Chondrocyte (in vitro differentiated cells): ENCODE measurements at regions not wholly inside any gene's neighbourhood (a gene's known extent, or its start where the extent isn't known, plus 50 kb on each side); places are given as distances from the start of the nearest gene placed in this dataset.

ENCODE experiments used
- DNase-seq: peaks from one replicate; pipeline ENCODE4 v3.0.0; 2021; ENCODE audit warnings: mixed read lengths, low spot score
- H3K27ac Mint-ChIP-seq: one replicate; pipeline ENCODE4 v1.8.0; 2021; ENCODE audit warnings: mild to moderate bottlenecking, moderate library complexity, mixed read lengths; ENCODE audit not compliant: unreplicated experiment
- H3K27me3 Mint-ChIP-seq: 2 replicates; pipeline ENCODE4 v1.8.0; 2021; ENCODE audit warnings: low read depth, mixed read lengths
- H3K36me3 Mint-ChIP-seq: 2 replicates; pipeline ENCODE4 v1.8.0; 2021; ENCODE audit warnings: low read depth, mixed read lengths
- H3K4me1 Mint-ChIP-seq: 2 replicates; pipeline ENCODE4 v1.8.0; 2021; ENCODE audit warnings: low read depth, mild to moderate bottlenecking, mixed read lengths
- H3K4me3 Mint-ChIP-seq: one replicate; pipeline ENCODE4 v1.8.0; 2021; ENCODE audit warnings: mild to moderate bottlenecking, moderate library complexity, mixed read lengths; ENCODE audit not compliant: unreplicated experiment
- H3K9me3 Mint-ChIP-seq: 2 replicates; pipeline ENCODE4 v1.8.0; 2021; ENCODE audit warnings: low read depth, mixed read lengths
- TF ChIP-seq, protein P1 (sequence below): fragments of 200-600 bp; sonication (generic); IDR thresholded peaks from 2 replicates; pipeline ENCODE4 v1.5.0; 2021; ENCODE audit warnings: antibody characterized with exemption, mild to moderate bottlenecking, moderate library complexity

DNA sequence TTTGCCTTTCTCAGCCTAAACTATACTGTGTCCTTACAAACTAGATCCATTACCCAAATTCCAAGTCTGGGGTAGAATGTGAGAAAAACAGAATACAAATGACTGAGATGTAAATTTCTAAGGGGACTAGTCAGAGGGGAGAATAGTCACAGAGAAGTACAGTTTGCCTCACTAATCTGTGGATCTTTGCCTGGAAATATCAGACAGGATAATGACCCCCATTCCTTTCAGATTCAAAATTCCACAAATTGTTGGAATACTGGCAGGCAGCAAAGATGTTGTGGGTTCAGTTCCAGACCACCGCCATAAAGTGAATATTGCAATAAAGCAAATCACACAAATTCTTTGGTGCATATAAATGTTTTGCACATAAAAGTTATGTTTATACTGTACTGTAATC lies 762.8 kb upstream of the NR2F2 start:
- peaks cover 7% of the 10 kb centered on the region for H3K36me3 Mint-ChIP-seq
- H3K9me3 Mint-ChIP-seq = peaks cover 15% of the 10 kb centered on the region
- peaks cover 4% of the 10 kb centered on the region for H3K4me1 Mint-ChIP-seq
- no peaks in the 10 kb centered on the region for H3K27me3 Mint-ChIP-seq
- TF ChIP-seq, protein P1, sequence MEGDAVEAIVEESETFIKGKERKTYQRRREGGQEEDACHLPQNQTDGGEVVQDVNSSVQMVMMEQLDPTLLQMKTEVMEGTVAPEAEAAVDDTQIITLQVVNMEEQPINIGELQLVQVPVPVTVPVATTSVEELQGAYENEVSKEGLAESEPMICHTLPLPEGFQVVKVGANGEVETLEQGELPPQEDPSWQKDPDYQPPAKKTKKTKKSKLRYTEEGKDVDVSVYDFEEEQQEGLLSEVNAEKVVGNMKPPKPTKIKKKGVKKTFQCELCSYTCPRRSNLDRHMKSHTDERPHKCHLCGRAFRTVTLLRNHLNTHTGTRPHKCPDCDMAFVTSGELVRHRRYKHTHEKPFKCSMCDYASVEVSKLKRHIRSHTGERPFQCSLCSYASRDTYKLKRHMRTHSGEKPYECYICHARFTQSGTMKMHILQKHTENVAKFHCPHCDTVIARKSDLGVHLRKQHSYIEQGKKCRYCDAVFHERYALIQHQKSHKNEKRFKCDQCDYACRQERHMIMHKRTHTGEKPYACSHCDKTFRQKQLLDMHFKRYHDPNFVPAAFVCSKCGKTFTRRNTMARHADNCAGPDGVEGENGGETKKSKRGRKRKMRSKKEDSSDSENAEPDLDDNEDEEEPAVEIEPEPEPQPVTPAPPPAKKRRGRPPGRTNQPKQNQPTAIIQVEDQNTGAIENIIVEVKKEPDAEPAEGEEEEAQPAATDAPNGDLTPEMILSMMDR = no peak
- no peak for DNase-seq
- H3K27ac Mint-ChIP-seq = no peak overlapping the region
- no peak overlapping the region for H3K4me3 Mint-ChIP-seq

- Mint-ChIP-seq H3K4me1 (peaks cover 3% of the 10 kb centered on the region), H3K36me3 (peaks cover 8% of the 10 kb centered on the region), H3K27me3 (no peaks in the 10 kb centered on the region), H3K4me3 (no peak overlapping the region), H3K9me3 (peaks cover 11% of the 10 kb centered on the region), H3K27ac (no peak overlapping the region)
- TF ChIP-seq, protein P1 = no peak
- no peak for DNase-seq
These were observed 756.4 kb upstream of the NR2F2 start for GRCh38 chr15:95574053-95574452.

GRCh38 chr15:95577927-95578326 lies 752.6 kb upstream of the NR2F2 start:
- Mint-ChIP-seq H3K36me3 (no peaks in the 10 kb centered on the region), H3K4me3 (no peak overlapping the region), H3K27me3 (no peaks in the 10 kb centered on the region), H3K9me3 (no peaks in the 10 kb centered on the region), H3K4me1 (peaks cover 3% of the 10 kb centered on the region), H3K27ac (no peak overlapping the region)
- TF ChIP-seq, protein P1 = no peak
- no peak for DNase-seq

- H3K4me1 Mint-ChIP-seq = no peaks in the 10 kb centered on the region
- H3K4me3 Mint-ChIP-seq = no peak overlapping the region
- DNase-seq = no peak
- H3K9me3 Mint-ChIP-seq = peaks cover 2% of the 10 kb centered on the region
- TF ChIP-seq, protein P1 = peak; percentile 21
- H3K27me3 Mint-ChIP-seq = no peaks in the 10 kb centered on the region
- H3K36me3 Mint-ChIP-seq = no peaks in the 10 kb centered on the region
- H3K27ac Mint-ChIP-seq = no peak overlapping the region
These were observed 750.4 kb upstream of the NR2F2 start for GRCh38 chr15:95580121-95580520.

GRCh38 chr15:95581595-95581994 lies 748.9 kb upstream of the NR2F2 start:
- H3K27me3 Mint-ChIP-seq = no peaks in the 10 kb centered on the region
- no peak overlapping the region for H3K4me3 Mint-ChIP-seq
- no peak overlapping the region for H3K27ac Mint-ChIP-seq
- no peaks in the 10 kb centered on the region for H3K4me1 Mint-ChIP-seq
- H3K36me3 Mint-ChIP-seq = no peaks in the 10 kb centered on the region
- H3K9me3 Mint-ChIP-seq = peaks cover 2% of the 10 kb centered on the region
- no peak for DNase-seq
- TF ChIP-seq, protein P1 = no peak
